ENCODE measurements at regions not wholly inside any gene's neighbourhood (a gene's known extent, or its start where the extent isn't known, plus 50 kb on each side); places are given as distances from the start of the nearest gene placed in this dataset.

- no peak overlapping the region for H3K4me3 ChIP-seq (ENCODE audit: low read depth, low read length)
- in situ Hi-C loops (cut with HindIII; ENCODE audit: low sequenced_read_pairs), result no loop called here
- no peak for TF ChIP-seq CTCF (IDR thresholded peaks at IDR 0.05; ENCODE audit: low read depth, low read length)
- no peak for DNase-seq (ENCODE audit: low read depth, low spot score)
Measured at GRCh38 chrX:20394451-20394850, 127.7 kb upstream of the RPS6KA3 start.

GRCh38 chrX:20393944-20394343 is 127.2 kb upstream of the RPS6KA3 start:
- in situ Hi-C loops (cut with HindIII; ENCODE audit: low sequenced_read_pairs), result no loop called here
- no peak for TF ChIP-seq CTCF (IDR thresholded peaks at IDR 0.05; ENCODE audit: low read depth, low read length)
- H3K4me3 ChIP-seq (ENCODE audit: low read depth, low read length), result no peak overlapping the region
- no peak for DNase-seq (ENCODE audit: low read depth, low spot score)

DNA sequence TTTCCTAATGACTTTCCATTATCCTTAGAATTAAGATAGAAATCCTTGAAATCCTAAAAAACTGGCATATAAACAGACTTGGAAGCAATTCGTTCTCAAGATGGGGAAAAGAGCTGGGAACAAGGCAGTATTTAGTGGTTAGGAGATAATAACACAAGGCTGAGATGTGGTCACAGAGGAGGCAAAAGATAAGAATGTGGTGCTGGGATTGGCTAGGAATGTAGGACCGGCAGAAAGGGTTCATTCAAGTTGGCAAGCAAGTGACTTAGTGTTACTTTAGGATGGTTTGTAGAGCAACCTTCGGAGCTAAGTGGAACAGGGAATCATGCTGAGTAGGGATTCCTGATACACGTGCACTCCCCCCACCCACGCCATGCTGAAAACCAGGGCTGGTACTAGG is 121.9 kb upstream of the RPS6KA3 start:
- no peak for TF ChIP-seq CTCF (IDR thresholded peaks at IDR 0.05; ENCODE audit: low read depth, low read length)
- in situ Hi-C loops (cut with HindIII; ENCODE audit: low sequenced_read_pairs), result no loop called here
- no peak overlapping the region for H3K4me3 ChIP-seq (ENCODE audit: low read depth, low read length)
- DNase-seq (ENCODE audit: low read depth, low spot score), result no peak

GRCh38 chrX:20383477-20383876 is 116.8 kb upstream of the RPS6KA3 start:
- in situ Hi-C loops (cut with HindIII; ENCODE audit: low sequenced_read_pairs), result no loop called here
- no peak overlapping the region for H3K4me3 ChIP-seq (ENCODE audit: low read depth, low read length)
- DNase-seq (ENCODE audit: low read depth, low spot score), result no peak
- no peak for TF ChIP-seq CTCF (IDR thresholded peaks at IDR 0.05; ENCODE audit: low read depth, low read length)

- no peak for TF ChIP-seq CTCF (IDR thresholded peaks at IDR 0.05; ENCODE audit: low read depth, low read length)
- in situ Hi-C loops (cut with HindIII; ENCODE audit: low sequenced_read_pairs), result no loop called here
- no peak overlapping the region for H3K4me3 ChIP-seq (ENCODE audit: low read depth, low read length)
- no peak for DNase-seq (ENCODE audit: low read depth, low spot score)
Measured at GRCh38 chrX:20382518-20383297, 116.0 kb upstream of the RPS6KA3 start.

DNA sequence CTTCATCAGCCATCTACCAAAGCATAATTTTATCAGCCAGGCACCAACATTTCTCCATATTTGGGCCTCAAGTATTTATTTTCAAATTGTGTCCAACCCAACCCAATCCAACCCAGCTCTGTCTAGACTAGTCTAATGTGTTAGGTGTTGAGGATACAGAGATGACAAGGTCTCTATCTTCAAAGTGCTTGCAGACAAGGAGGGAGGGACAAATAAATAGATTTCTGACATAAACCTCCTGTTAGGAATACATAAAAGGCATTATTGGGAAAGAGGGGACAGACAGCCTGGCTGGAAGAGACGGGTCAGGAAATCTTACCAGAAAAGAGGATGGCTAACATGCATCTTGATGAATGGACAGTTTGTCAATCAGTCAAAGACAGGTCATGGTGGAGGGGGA is 115.4 kb upstream of the RPS6KA3 start:
- in situ Hi-C loops (cut with HindIII; ENCODE audit: low sequenced_read_pairs), result no loop called here
- DNase-seq (ENCODE audit: low read depth, low spot score), result no peak
- no peak for TF ChIP-seq CTCF (IDR thresholded peaks at IDR 0.05; ENCODE audit: low read depth, low read length)
- H3K4me3 ChIP-seq (ENCODE audit: low read depth, low read length), result no peak overlapping the region
